ENCODE measurements at regions not wholly inside any gene's neighbourhood (a gene's known extent, or its start where the extent isn't known, plus 50 kb on each side); places are given as distances from the start of the nearest gene placed in this dataset.
A peak's percentile ranks its signal among the peaks of the same experiment; 100 is the strongest.
"Not testable (repeated sequence)": the region's sequence is repeated elsewhere in the genome, so short reads cannot be mapped to it uniquely, and the experiment has no call there.

GRCh38 chr12:123061441-123062205 is 81.1 kb downstream of the ARL6IP4 start:
- DNase-seq (ENCODE audit: low spot score), result no peak

DNA sequence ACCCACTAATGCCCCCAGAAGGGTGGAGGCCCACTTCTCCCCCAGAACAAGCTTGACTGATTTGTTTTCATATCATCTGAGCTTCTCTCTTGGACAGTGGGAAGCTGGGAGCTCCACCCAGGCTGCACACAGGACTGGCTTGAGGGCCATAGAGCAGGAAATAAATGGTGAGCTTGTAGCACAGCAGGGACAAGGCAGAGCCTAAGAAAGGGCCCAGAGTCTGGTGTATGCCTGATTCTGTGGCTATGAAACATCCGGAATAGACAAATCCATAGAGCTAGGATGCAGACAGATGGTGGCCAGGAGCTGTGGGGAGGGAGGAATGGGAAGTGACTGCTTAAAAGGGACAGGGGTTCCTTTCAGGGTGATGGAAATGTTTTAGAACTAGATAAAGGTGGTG is 79.0 kb downstream of the ARL6IP4 start:
- DNase-seq (ENCODE audit: low spot score), result no peak

GRCh38 chr12:123058980-123059379 is 78.5 kb downstream of the ARL6IP4 start:
- no peak for DNase-seq (ENCODE audit: low spot score)

DNA sequence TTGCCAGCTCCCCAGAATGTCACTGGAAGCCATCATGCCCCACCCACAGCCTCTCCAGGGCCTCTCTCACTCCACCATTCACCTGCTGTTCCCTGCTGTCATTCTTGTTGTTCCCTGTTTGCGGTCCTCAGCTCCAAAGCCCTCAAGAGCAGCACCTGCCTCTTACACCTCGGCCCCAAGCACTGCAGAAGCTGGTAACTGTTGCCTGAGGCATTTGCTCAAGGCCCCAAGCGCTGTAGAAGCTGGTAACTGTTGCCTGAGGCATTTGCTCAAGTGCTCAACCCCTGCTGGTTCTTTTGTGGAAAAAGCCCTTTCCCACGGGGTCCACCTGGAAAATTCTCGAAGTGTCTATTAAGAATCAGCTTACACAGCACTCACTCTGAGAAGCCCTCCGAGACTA is 78.0 kb downstream of the ARL6IP4 start:
- DNase-seq (ENCODE audit: low spot score), result no peak

- DNase-seq (ENCODE audit: low spot score), result no peak
Observed at GRCh38 chr12:123057513-123058265, 77.2 kb downstream of the ARL6IP4 start.

GRCh38 chr12:123056709-123057108 is 76.2 kb downstream of the ARL6IP4 start:
- no peak for DNase-seq (ENCODE audit: low spot score)

DNA sequence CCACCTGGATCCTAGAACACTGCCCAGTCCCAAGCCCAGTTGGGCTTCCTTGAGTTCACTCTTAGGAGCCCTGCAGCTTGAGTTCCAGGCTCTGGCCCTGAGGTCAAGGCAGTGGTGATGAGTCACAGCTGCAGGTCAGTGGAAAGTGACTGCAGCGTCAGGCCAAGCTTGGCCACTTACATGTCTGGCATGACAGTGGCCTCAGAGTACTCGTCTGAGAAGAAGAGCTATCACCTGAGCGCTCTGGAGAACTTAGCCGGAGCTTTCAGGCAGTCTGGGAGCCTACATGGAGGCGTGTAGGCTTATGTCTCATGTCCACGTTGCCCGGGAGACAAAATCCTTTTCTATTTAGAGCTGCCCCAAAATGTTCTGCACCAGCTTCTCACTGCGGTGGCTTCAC is 75.6 kb downstream of the ARL6IP4 start:
- no peak for DNase-seq (ENCODE audit: low spot score)

GRCh38 chr12:123055281-123055766 is 74.8 kb downstream of the ARL6IP4 start:
- DNase-seq (ENCODE audit: low spot score), result no peak

DNA sequence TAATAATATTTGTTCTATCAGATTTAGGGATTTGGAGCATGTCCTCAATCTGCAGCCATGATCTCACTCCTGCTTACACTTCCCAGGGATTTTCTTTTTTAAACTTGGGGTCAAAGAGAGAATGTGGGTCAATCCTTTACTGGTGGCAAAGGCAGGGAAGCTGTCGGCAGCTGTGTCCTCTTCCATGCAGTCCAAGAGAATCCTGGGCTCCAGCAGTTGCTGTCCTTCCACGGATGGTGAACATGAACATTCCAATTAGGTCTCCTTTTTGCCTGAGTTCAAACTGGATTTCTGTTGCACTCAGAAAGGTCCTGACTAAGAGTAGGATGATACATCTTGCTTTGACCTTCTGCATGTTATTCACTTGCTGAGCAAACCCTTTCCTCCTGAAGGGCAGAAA is 73.9 kb downstream of the ARL6IP4 start:
- DNase-seq (ENCODE audit: low spot score), result no peak

DNA sequence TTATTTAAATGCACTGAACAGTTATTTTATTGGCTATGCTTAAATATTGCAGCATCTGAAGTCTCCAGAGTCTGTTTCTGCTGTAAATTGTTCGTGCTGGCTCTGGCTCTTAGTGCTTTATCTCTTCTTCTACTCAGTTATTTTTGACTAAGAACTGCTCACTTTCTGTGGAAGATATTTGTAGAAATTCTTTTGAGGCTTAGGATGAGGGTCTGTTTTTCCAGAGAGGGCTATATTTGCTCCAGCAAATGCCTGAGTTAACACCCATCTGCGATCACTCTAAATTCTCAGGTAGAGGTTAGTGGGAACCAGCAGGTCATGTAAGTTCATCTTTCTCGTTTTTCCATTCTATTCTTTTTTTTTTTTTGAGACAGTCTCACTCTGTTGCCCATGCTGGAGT is 71.1 kb downstream of the ARL6IP4 start:
- DNase-seq (ENCODE audit: low spot score), result no peak

DNA sequence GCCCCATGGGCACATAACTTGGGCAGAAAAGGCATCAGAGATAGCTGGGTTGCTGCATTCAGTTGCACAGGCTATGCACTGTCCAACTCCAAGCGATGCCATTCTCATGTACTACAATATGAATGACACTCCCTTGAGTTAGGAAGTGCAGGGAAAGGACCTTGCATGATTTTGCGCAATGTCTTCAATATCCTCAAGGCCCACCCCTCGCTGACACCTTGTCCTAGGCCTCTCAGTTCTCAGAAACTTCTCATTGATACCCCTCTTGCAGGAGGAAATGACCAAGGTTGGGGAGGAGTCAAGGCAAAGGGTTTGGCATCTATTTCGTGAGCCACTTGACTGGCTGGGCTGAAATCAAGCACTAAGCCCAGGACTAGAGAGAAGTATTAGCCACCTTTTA is 70.4 kb downstream of the ARL6IP4 start:
- no peak for DNase-seq (ENCODE audit: low spot score)

DNA sequence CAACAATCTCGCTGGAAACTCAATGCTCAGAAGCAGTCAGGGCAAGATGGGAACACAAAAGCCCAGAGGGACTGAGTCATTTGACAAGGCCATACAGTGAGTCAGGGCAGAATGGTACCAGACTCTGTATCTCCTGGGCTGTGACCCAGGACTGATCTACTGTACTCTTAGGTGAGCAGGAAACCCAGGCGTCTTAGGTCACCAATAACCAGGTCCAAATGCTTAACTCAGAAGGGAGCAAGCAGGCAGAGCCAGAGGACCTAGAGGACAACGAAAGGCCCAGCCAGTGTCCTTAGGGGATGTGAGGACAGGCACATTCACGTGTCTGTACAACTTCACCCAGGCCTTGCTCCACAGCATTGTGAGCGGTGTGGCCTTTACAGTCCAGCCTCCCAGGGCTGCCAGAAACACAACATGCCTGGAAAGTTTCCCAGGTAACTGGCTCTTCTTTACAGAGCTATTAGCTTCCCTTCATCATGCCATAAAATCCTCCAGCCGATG is 69.9 kb downstream of the ARL6IP4 start:
- DNase-seq (ENCODE audit: low spot score), result no peak

DNA sequence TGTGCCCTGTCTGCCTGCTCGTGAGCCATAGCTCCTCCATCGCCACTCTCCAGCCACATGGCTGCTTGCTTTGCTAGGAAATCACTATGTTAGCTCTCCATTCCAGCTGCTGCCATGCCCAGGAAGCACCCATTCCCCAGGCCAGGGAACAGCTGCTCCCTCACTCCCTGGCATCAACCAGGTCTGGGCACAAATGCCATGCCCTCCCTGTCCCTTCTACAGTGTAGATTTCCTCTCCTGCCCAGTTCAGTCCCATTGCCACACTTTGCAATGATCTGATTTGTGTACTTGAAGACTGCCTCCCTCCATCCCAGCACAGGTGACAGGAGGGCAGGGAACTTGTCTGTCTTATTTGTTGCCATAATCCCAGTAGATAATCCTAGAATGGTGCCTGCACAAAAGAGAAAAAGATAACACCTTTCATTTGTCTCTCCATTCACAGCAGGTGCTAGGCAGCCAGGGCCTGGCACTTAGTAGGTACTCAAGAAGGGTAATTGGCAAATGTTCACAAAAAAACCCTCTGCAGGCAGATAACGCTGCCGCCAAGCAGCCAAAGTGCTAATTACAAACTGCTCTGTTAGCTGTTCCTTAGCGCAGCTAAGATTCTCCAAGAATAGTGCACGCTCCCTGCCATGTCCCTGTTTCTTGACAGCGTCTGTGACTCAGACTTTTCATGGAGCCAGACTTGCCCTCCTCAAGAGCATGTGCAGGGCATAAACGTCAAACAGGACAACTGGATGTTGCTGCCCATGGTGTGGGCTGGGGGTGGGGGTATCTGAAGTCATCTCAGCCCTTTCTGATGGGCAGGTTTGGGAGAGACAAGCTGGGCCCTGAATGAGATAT is 69.1 kb downstream of the ARL6IP4 start:
- DNase-seq (ENCODE audit: low spot score), result no peak

DNA sequence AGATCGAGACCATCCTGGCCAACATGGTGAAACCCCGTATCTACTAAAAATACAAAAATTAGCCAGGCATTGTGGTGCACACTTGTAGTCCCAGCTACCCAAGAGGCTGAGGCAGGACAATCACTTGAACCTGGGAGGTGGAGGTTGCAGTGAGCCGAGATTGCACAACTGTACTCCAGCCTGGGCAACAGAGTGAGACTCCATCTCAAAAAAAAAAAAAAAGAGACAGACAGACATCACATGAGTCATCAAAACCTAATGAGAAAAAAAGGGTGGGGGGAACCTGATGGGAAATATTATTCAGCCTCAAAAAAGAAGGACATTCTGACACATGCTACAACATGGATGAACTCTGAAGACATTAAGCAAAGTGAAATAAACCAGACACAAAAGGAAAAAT is 67.4 kb downstream of the ARL6IP4 start:
- DNase-seq (ENCODE audit: low spot score), result not testable (repeated sequence)

- no peak for DNase-seq (ENCODE audit: low spot score)
Observed at GRCh38 chr12:123047289-123047688, 66.8 kb downstream of the ARL6IP4 start.

- no peak for DNase-seq (ENCODE audit: low spot score)
Observed at GRCh38 chr12:123046431-123046830, 66.0 kb downstream of the ARL6IP4 start.

GRCh38 chr12:123045678-123046077 is 65.2 kb downstream of the ARL6IP4 start:
- no peak for DNase-seq (ENCODE audit: low spot score)

GRCh38 chr12:123044351-123044750 is 63.9 kb downstream of the ARL6IP4 start:
- no peak for DNase-seq (ENCODE audit: low spot score)

- peak; percentile 79 for DNase-seq (ENCODE audit: low spot score)
Observed at GRCh38 chr12:123043536-123044001, 63.1 kb downstream of the ARL6IP4 start.

GRCh38 chr12:123042833-123043232 is 62.4 kb downstream of the ARL6IP4 start:
- no peak for DNase-seq (ENCODE audit: low spot score)

GRCh38 chr12:123041811-123042655 is 61.6 kb downstream of the ARL6IP4 start:
- DNase-seq (ENCODE audit: low spot score), result no peak

Measured in left forelimb (tissue), 1 donor.